Mammary epithelial cell (primary cell): ENCODE measurements at regions not wholly inside any gene's neighbourhood (a gene's known extent, or its start where the extent isn't known, plus 50 kb on each side); places are given as distances from the start of the nearest gene placed in this dataset.

Source experiments
- CTCF ChIP-seq, 2 donors: IDR thresholded peaks in 1 of 2; conservative IDR thresholded peaks in 1 of 2; 2 replicates each; pipeline ENCODE4 v1.5.1; 2011 to 2012; ENCODE audit warnings: inconsistent platforms in 2 of 2, low read length in 2 of 2, mild to moderate bottlenecking in 2 of 2, control low read depth in 1 of 2, low read depth in 1 of 2; ENCODE audit not compliant: insufficient read depth in 1 of 2; ENCODE audit errors: extremely low read depth in 1 of 2
- EZH2 ChIP-seq: IDR thresholded peaks from 2 replicates; pipeline ENCODE4 v1.6.1; 2012; ENCODE audit warnings: low read length, inconsistent platforms, borderline replicate concordance

DNA sequence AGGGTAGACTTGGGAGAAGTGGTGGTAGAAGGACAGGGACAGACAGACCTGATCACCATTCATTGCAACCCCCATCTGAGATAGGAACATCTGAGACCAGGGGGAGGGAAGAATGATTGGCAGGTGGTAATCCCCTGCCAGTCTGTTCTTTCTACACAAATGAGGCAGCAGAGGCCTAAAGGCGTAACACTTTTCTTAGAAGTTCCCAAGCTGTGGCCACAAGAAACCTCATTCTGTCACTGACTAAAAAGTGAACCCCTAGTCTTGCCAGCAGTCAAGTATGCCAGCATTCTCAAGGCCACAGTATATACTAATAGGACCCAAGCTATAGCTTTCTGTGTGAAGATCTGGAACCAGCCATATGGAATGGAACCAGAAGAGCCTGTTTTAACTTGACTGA is 638.0 kb downstream of the KCNT2 start:
- TF ChIP-seq CTCF (conservative IDR thresholded peaks at IDR 0.05 in 1 of 2, IDR thresholded peaks at IDR 0.05 in 1 of 2; ENCODE audit: extremely low read depth in 1 of 2, insufficient read depth in 1 of 2, low read depth in 1 of 2, low read length in 2 of 2), result no peak
- no peak for TF ChIP-seq EZH2
